PFSK-1 (cell line): ENCODE measurements at regions not wholly inside any gene's neighbourhood (a gene's known extent, or its start where the extent isn't known, plus 50 kb on each side); places are given as distances from the start of the nearest gene placed in this dataset.

Source experiments
- POLR2AphosphoS5 ChIP-seq: IDR thresholded peaks from 2 replicates; pipeline ENCODE4 v1.6.1; 2012; ENCODE audit warnings: low read depth, mild to moderate bottlenecking, control low read depth, low read length, moderate library complexity
- SIN3A ChIP-seq: IDR thresholded peaks from 2 replicates; pipeline ENCODE4 v1.6.1; 2012; ENCODE audit warnings: mild to moderate bottlenecking, low read length, moderate library complexity, borderline replicate concordance; ENCODE audit not compliant: insufficient read depth
- TAF1 ChIP-seq: IDR thresholded peaks from 2 replicates; pipeline ENCODE4 v1.6.1; 2012; ENCODE audit warnings: low read length, control low read depth, borderline replicate concordance; ENCODE audit not compliant: insufficient read depth

- TF ChIP-seq TAF1 = no peak
- no peak for TF ChIP-seq POLR2AphosphoS5
- no peak for TF ChIP-seq SIN3A
These were observed 1442.8 kb upstream of the SLC39A10 start for GRCh38 chr2:194214192-194214591.
